ENCODE measurements at regions not wholly inside any gene's neighbourhood (a gene's known extent, or its start where the extent isn't known, plus 50 kb on each side); places are given as distances from the start of the nearest gene placed in this dataset.

GRCh38 chr12:72082986-72083820 is 144.6 kb downstream of the TPH2 start:
- no peak for DNase-seq

GRCh38 chr12:72084061-72084460 is 145.4 kb downstream of the TPH2 start:
- no peak for DNase-seq

GRCh38 chr12:72084880-72085279 is 146.2 kb downstream of the TPH2 start:
- DNase-seq = no peak

GRCh38 chr12:72089678-72090077 is 151.0 kb downstream of the TPH2 start:
- no peak for DNase-seq

GRCh38 chr12:72093424-72093823 is 154.8 kb downstream of the TPH2 start:
- no peak for DNase-seq

- no peak for DNase-seq
Measured at GRCh38 chr12:72093930-72094329, 155.3 kb downstream of the TPH2 start.

- no peak for DNase-seq
Measured at GRCh38 chr12:72094490-72094889, 155.8 kb downstream of the TPH2 start.

- DNase-seq = no peak
Measured at GRCh38 chr12:72095025-72095424, 156.4 kb downstream of the TPH2 start.

GRCh38 chr12:72098622-72099021 is 160.0 kb downstream of the TPH2 start:
- no peak for DNase-seq

GRCh38 chr12:72100854-72101253 is 162.2 kb downstream of the TPH2 start:
- DNase-seq = no peak

GRCh38 chr12:72102150-72102549 is 163.5 kb downstream of the TPH2 start:
- DNase-seq = no peak

GRCh38 chr12:72105849-72106248 is 166.3 kb upstream of the TRHDE start:
- DNase-seq = no peak

GRCh38 chr12:72110937-72111650 is 161.1 kb upstream of the TRHDE start:
- DNase-seq = no peak

GRCh38 chr12:72111706-72112105 is 160.5 kb upstream of the TRHDE start:
- DNase-seq = no peak

GRCh38 chr12:72133497-72134055 is 138.6 kb upstream of the TRHDE start:
- DNase-seq = no peak

GRCh38 chr12:72134246-72135020 is 137.7 kb upstream of the TRHDE start:
- DNase-seq = no peak

- DNase-seq = no peak
Measured at GRCh38 chr12:72135021-72135301, 137.2 kb upstream of the TRHDE start.

GRCh38 chr12:72136792-72137191 is 135.4 kb upstream of the TRHDE start:
- no peak for DNase-seq

GRCh38 chr12:72139411-72139810 is 132.8 kb upstream of the TRHDE start:
- DNase-seq = no peak

GRCh38 chr12:72141381-72141780 is 130.8 kb upstream of the TRHDE start:
- DNase-seq = peak; percentile 0

- DNase-seq = no peak
Measured at GRCh38 chr12:72144553-72144952, 127.6 kb upstream of the TRHDE start.

GRCh38 chr12:72146495-72146894 is 125.7 kb upstream of the TRHDE start:
- DNase-seq = no peak

GRCh38 chr12:72148709-72149108 is 123.5 kb upstream of the TRHDE start:
- DNase-seq = no peak

- DNase-seq = no peak
Measured at GRCh38 chr12:72162875-72163274, 109.3 kb upstream of the TRHDE start.
